A673 (cell line): ENCODE measurements at regions not wholly inside any gene's neighbourhood (a gene's known extent, or its start where the extent isn't known, plus 50 kb on each side); places are given as distances from the start of the nearest gene placed in this dataset.
"Not testable (repeated sequence)": the region's sequence is repeated elsewhere in the genome, so short reads cannot be mapped to it uniquely, and the experiment has no call there.

ENCODE experiments used
- BruUV-seq: library from RNA; stranded (reverse); fragments of 400-500 nt; replicated peaks from 2 replicates; lab custom pipeline; 2021; lab: Mats Ljungman, UMichigan
- CTCF ChIA-PET: fragments of 300-600 bp; sonication (Branson Sonifier 250); formaldehyde crosslinking; loops from one replicate; lab custom pipeline; 2022; ENCODE audit warnings: antibody characterized with exemption; lab: Charles Lee
- POLR2A ChIA-PET: fragments of 300-600 bp; sonication (Branson Sonifier 250); formaldehyde crosslinking; loops from one replicate; lab custom pipeline; 2022; ENCODE audit warnings: antibody characterized with exemption; ENCODE audit not compliant: low non-redundant PET; lab: Charles Lee
- DNase-seq: peaks from one replicate; pipeline ENCODE4 v3.0.0-alpha.2; 2015; ENCODE audit warnings: low spot score
- H3K27ac ChIP-seq: fragments of 200-600 bp; sonication (generic); 2 replicates; pipeline ENCODE4 v1.5.1; 2016; ENCODE audit warnings: mixed run types, low read depth, mild to moderate bottlenecking, mixed read lengths, antibody characterized with exemption, low read length; ENCODE audit not compliant: poor library complexity, severe bottlenecking
- H3K27me3 ChIP-seq: fragments of 200-600 bp; sonication (generic); replicated peaks from 2 replicates; pipeline ENCODE4 v1.6.1; 2017; ENCODE audit warnings: mixed run types, low read depth, mild to moderate bottlenecking, mixed read lengths, antibody characterized with exemption, low read length; ENCODE audit not compliant: insufficient read depth, poor library complexity
- H3K36me3 ChIP-seq: fragments of 200-600 bp; sonication (generic); 2 replicates; pipeline ENCODE4 v1.6.1; 2016; ENCODE audit warnings: mixed run types, mild to moderate bottlenecking, mixed read lengths, antibody characterized with exemption, low read length; ENCODE audit not compliant: insufficient read depth, poor library complexity, severe bottlenecking
- H3K4me1 ChIP-seq: fragments of 200-600 bp; sonication (generic); 2 replicates; pipeline ENCODE4 v1.6.1; 2017; ENCODE audit warnings: mixed run types, mild to moderate bottlenecking, mixed read lengths, antibody characterized with exemption, low read length; ENCODE audit not compliant: insufficient read depth, poor library complexity, severe bottlenecking
- H3K4me3 ChIP-seq: fragments of 200-600 bp; sonication (generic); 2 replicates; pipeline ENCODE4 v1.5.1; 2016; ENCODE audit warnings: low read depth, mixed run types, mild to moderate bottlenecking, mixed read lengths, low read length; ENCODE audit not compliant: poor library complexity, severe bottlenecking
- H3K9me3 ChIP-seq: fragments of 200-600 bp; sonication (generic); 2 replicates; pipeline ENCODE4 v1.6.1; 2016; ENCODE audit warnings: mixed run types, low read depth, mild to moderate bottlenecking, mixed read lengths, antibody characterized with exemption, low read length; ENCODE audit not compliant: poor library complexity, severe bottlenecking
- CTCF ChIP-seq: fragments of 300-800, 200-600 bp; sonication (generic); conservative IDR thresholded peaks from 2 replicates; pipeline ENCODE4 v1.5.1; 2017; ENCODE audit warnings: low read depth, mild to moderate bottlenecking, antibody characterized with exemption, low read length, moderate library complexity, mixed read lengths
- EZH2 ChIP-seq: fragments of 200-600 bp; sonication (generic); IDR thresholded peaks from 2 replicates; pipeline ENCODE4 v1.6.1; 2017; ENCODE audit warnings: borderline replicate concordance, low read depth, mild to moderate bottlenecking, mixed read lengths, antibody characterized with exemption, low read length; ENCODE audit not compliant: poor library complexity, severe bottlenecking
- intact Hi-C: fragments of 100-400 bp; cut with micrococcal nuclease; formaldehyde crosslinking; loops from one replicate; pipeline ENCODE4 v1.10.0; 2022; ENCODE audit not compliant: unreplicated experiment

- intact Hi-C loops = no loop called here
- Histone ChIP-seq H3K4me3 (no peak overlapping the region), H3K27ac (no peak overlapping the region), H3K36me3 (no peaks in the 10 kb centered on the region), H3K4me1 (peaks cover 5% of the 10 kb centered on the region), H3K9me3 (no peaks in the 10 kb centered on the region), H3K27me3 (no peaks in the 10 kb centered on the region)
- BruUV-seq = no TSS peak
- ChIA-PET POLR2A (no interaction called here), CTCF (no interaction called here)
- no peak for DNase-seq
- TF ChIP-seq EZH2 (no peak), CTCF (no peak)
Observed at GRCh38 chr12:58670623-58671022, 249.7 kb downstream of the LRIG3 start.

GRCh38 chr12:58671196-58671595 lies 249.1 kb downstream of the LRIG3 start:
- intact Hi-C loops = no loop called here
- no TSS peak for BruUV-seq
- no peak overlapping the region for H3K27ac ChIP-seq
- H3K4me3 ChIP-seq = no peak overlapping the region
- ChIA-PET POLR2A (no interaction called here), CTCF (no interaction called here)
- no peaks in the 10 kb centered on the region for H3K9me3 ChIP-seq
- DNase-seq = no peak
- no peaks in the 10 kb centered on the region for H3K27me3 ChIP-seq
- TF ChIP-seq EZH2 (no peak), CTCF (no peak)
- peaks cover 5% of the 10 kb centered on the region for H3K4me1 ChIP-seq
- no peaks in the 10 kb centered on the region for H3K36me3 ChIP-seq

- TF ChIP-seq EZH2 (no peak), CTCF (no peak)
- Histone ChIP-seq H3K4me1 (peaks cover 5% of the 10 kb centered on the region), H3K36me3 (no peaks in the 10 kb centered on the region), H3K27ac (no peak overlapping the region), H3K9me3 (peaks cover under 1% of the 10 kb centered on the region), H3K4me3 (no peak overlapping the region), H3K27me3 (no peaks in the 10 kb centered on the region)
- no TSS peak for BruUV-seq
- POLR2A ChIA-PET = no interaction called here
- DNase-seq = no peak
- CTCF ChIA-PET = no interaction called here
- intact Hi-C loops = no loop called here
Observed at GRCh38 chr12:58673021-58673420, 247.3 kb downstream of the LRIG3 start.

- H3K27me3 ChIP-seq, H3K4me1 ChIP-seq, BruUV-seq, H3K27ac ChIP-seq, DNase-seq, H3K4me3 ChIP-seq, intact Hi-C loops, CTCF ChIA-PET, POLR2A ChIA-PET, H3K36me3 ChIP-seq: not testable (repeated sequence)
- H3K9me3 ChIP-seq = peaks cover 15% of the 10 kb centered on the region
Observed at GRCh38 chr12:58677833-58678232, 242.5 kb downstream of the LRIG3 start.
